Right lobe of liver (tissue), 4 donors: ENCODE measurements at regions not wholly inside any gene's neighbourhood (a gene's known extent, or its start where the extent isn't known, plus 50 kb on each side); places are given as distances from the start of the nearest gene placed in this dataset.

ENCODE experiments used
- POLR2A ChIP-seq: fragments of 450-650 bp; IDR thresholded peaks from one replicate; pipeline ENCODE4 v1.6.1; 2017; ENCODE audit warnings: antibody characterized with exemption, mild to moderate bottlenecking
- TF ChIP-seq, protein P1 (sequence below), 4 donors: fragments of 200-600 bp in 3 of 4; fragments of 450-650 bp in 1 of 4; IDR thresholded peaks; one replicate each; pipeline versions ENCODE4 v1.5.1 to v1.8.0; 2016 to 2022; ENCODE audit warnings: antibody characterized with exemption in 4 of 4, mild to moderate bottlenecking in 2 of 4
- donor health status: DM: no; HTN: no; CAD: no.
- donor health status: DM: no; HTN: no; CAD: no.
- donor health status: DM: no; HTN: yes; CAD: no.

DNA sequence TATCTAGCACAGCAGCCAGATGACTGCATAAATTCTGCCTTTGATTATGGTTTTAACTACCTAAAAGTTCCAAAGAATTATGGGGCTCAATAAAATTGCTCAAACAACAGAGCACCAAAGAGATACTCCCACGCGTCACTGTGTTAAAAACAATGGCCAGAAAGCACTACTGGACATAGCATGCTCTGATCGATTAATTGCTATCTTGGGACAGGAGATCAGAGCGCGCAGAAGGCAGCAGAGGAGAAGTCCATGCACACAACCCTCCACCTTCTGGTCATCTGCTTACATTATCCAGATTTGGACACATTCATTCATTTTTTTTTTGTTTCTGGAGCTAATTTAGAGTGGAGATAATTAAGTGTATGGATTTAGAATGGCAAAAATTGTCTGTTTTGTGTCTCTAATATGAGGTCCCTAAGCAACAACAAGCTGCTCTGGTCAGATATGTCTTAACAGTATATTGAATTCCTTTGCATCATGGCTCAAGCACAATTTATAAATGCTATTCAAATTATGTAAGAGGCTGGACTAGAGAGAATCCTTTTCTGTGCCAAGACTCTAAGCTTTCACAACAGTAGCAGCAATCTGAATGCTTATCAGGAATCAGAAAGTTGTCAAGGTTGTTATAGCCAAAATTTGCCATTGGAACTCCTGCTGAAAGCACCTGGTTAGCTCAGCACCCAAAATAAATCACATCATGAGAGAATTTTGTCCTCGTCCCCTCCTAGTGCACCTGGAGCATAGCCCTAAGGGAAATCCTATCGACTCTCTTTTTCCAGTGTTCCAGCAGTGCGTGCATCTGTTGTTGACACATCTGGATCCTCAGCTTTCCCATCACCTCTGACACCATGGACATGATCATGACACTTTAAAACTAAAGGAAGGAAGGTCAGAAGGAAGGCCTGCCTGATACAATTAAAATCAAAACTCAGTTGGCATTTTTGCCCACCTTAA lies 98.6 kb upstream of the HMHB1 start:
- TF ChIP-seq, protein P1, sequence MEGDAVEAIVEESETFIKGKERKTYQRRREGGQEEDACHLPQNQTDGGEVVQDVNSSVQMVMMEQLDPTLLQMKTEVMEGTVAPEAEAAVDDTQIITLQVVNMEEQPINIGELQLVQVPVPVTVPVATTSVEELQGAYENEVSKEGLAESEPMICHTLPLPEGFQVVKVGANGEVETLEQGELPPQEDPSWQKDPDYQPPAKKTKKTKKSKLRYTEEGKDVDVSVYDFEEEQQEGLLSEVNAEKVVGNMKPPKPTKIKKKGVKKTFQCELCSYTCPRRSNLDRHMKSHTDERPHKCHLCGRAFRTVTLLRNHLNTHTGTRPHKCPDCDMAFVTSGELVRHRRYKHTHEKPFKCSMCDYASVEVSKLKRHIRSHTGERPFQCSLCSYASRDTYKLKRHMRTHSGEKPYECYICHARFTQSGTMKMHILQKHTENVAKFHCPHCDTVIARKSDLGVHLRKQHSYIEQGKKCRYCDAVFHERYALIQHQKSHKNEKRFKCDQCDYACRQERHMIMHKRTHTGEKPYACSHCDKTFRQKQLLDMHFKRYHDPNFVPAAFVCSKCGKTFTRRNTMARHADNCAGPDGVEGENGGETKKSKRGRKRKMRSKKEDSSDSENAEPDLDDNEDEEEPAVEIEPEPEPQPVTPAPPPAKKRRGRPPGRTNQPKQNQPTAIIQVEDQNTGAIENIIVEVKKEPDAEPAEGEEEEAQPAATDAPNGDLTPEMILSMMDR (IDR thresholded peaks at IDR 0.05) = no peak
- TF ChIP-seq POLR2A = no peak
